Neural crest cell (in vitro differentiated cells): ENCODE measurements at regions not wholly inside any gene's neighbourhood (a gene's known extent, or its start where the extent isn't known, plus 50 kb on each side); places are given as distances from the start of the nearest gene placed in this dataset.
"Not testable (repeated sequence)": the region's sequence is repeated elsewhere in the genome, so short reads cannot be mapped to it uniquely, and the experiment has no call there.

ENCODE experiments used
- DNase-seq: peaks from one replicate; pipeline ENCODE4 v3.0.0; 2021; ENCODE audit warnings: low read depth, mixed read lengths, low spot score
- H3K27ac Mint-ChIP-seq: one replicate; pipeline ENCODE4 v1.8.0; 2021; ENCODE audit warnings: mild to moderate bottlenecking, mixed read lengths; ENCODE audit not compliant: unreplicated experiment
- H3K27me3 Mint-ChIP-seq: 2 replicates; pipeline ENCODE4 v1.8.0; 2021; ENCODE audit warnings: low read depth, mild to moderate bottlenecking, mixed read lengths
- H3K36me3 Mint-ChIP-seq: 2 replicates; pipeline ENCODE4 v1.8.0; 2021; ENCODE audit warnings: low read depth, mild to moderate bottlenecking, mixed read lengths
- H3K4me1 Mint-ChIP-seq: 2 replicates; pipeline ENCODE4 v1.8.0; 2021; ENCODE audit warnings: mixed read lengths
- H3K4me3 Mint-ChIP-seq: one replicate; pipeline ENCODE4 v1.8.0; 2021; ENCODE audit warnings: mild to moderate bottlenecking, mixed read lengths
- H3K9me3 Mint-ChIP-seq: 2 replicates; pipeline ENCODE4 v1.8.0; 2021; ENCODE audit warnings: mixed read lengths
- CTCF ChIP-seq: fragments of 200-600 bp; sonication (generic); conservative IDR thresholded peaks from 2 replicates; pipeline ENCODE4 v1.5.0; 2021; ENCODE audit warnings: antibody characterized with exemption, mild to moderate bottlenecking

- Mint-ChIP-seq H3K9me3 (peaks cover 4% of the 10 kb centered on the region), H3K4me3 (no peak overlapping the region), H3K4me1 (no peaks in the 10 kb centered on the region), H3K36me3 (no peaks in the 10 kb centered on the region), H3K27ac (no peak overlapping the region), H3K27me3 (no peaks in the 10 kb centered on the region)
- DNase-seq = no peak
- no peak for TF ChIP-seq CTCF
Observed at GRCh38 chr7:146057958-146058357, 58.6 kb upstream of the CNTNAP2 start.

GRCh38 chr7:146054909-146055308, 61.7 kb upstream of the CNTNAP2 start:
- Mint-ChIP-seq H3K27ac (no peak overlapping the region), H3K9me3 (peaks cover 4% of the 10 kb centered on the region), H3K4me1 (no peaks in the 10 kb centered on the region), H3K36me3 (no peaks in the 10 kb centered on the region), H3K27me3 (no peaks in the 10 kb centered on the region), H3K4me3 (no peak overlapping the region)
- TF ChIP-seq CTCF = no peak
- no peak for DNase-seq

- no peaks in the 10 kb centered on the region for H3K27me3 Mint-ChIP-seq
- H3K4me1 Mint-ChIP-seq = no peaks in the 10 kb centered on the region
- H3K4me3 Mint-ChIP-seq = no peak overlapping the region
- no peak for TF ChIP-seq CTCF
- H3K36me3 Mint-ChIP-seq = no peaks in the 10 kb centered on the region
- H3K9me3 Mint-ChIP-seq = peaks cover 4% of the 10 kb centered on the region
- no peak overlapping the region for H3K27ac Mint-ChIP-seq
- no peak for DNase-seq
Observed at GRCh38 chr7:146053492-146053891, 63.1 kb upstream of the CNTNAP2 start.

GRCh38 chr7:146043310-146043709, 73.3 kb upstream of the CNTNAP2 start:
- H3K4me3 Mint-ChIP-seq, H3K36me3 Mint-ChIP-seq, H3K27ac Mint-ChIP-seq, H3K9me3 Mint-ChIP-seq, H3K27me3 Mint-ChIP-seq, H3K4me1 Mint-ChIP-seq, DNase-seq: not testable (repeated sequence)

GRCh38 chr7:146028251-146028750, 88.3 kb upstream of the CNTNAP2 start:
- Mint-ChIP-seq H3K27ac (no peak overlapping the region), H3K27me3 (no peaks in the 10 kb centered on the region), H3K4me3 (no peak overlapping the region), H3K36me3 (no peaks in the 10 kb centered on the region), H3K9me3 (peaks cover 15% of the 10 kb centered on the region), H3K4me1 (no peaks in the 10 kb centered on the region)
- DNase-seq = no peak
- no peak for TF ChIP-seq CTCF

- no peak for TF ChIP-seq CTCF
- DNase-seq = no peak
- H3K27me3 Mint-ChIP-seq = no peaks in the 10 kb centered on the region
- peaks cover 15% of the 10 kb centered on the region for H3K9me3 Mint-ChIP-seq
- no peaks in the 10 kb centered on the region for H3K36me3 Mint-ChIP-seq
- no peaks in the 10 kb centered on the region for H3K4me1 Mint-ChIP-seq
- no peak overlapping the region for H3K4me3 Mint-ChIP-seq
- no peak overlapping the region for H3K27ac Mint-ChIP-seq
Observed at GRCh38 chr7:146027243-146027642, 89.4 kb upstream of the CNTNAP2 start.
